HL-60/S4 treated with phorbol 12-myristate 13-acetate at 8.2 ng/mL for 4 days and 3 days (cell line): ENCODE measurements at regions not wholly inside any gene's neighbourhood (a gene's known extent, or its start where the extent isn't known, plus 50 kb on each side); places are given as distances from the start of the nearest gene placed in this dataset.

Source experiments
- in situ Hi-C: fragments of 300-500 bp; cut with MboI; formaldehyde crosslinking; loops from 2 replicates; pipeline ENCODE4 v1.15.0; 2022; ENCODE audit warnings: low sequenced_read_pairs

- in situ Hi-C loops, result no loop called here
Measured at GRCh38 chr15:66899555-66900350, 165.6 kb upstream of the SMAD3 start.

GRCh38 chr15:66900586-66901310 lies 164.7 kb upstream of the SMAD3 start:
- in situ Hi-C loops, result no loop called here

- in situ Hi-C loops, result no loop called here
Measured at GRCh38 chr15:66901336-66902100, 163.9 kb upstream of the SMAD3 start.

GRCh38 chr15:66905185-66905584 lies 160.2 kb upstream of the SMAD3 start:
- in situ Hi-C loops, result no loop called here

GRCh38 chr15:66905954-66906353 lies 159.4 kb upstream of the SMAD3 start:
- in situ Hi-C loops, result no loop called here

- in situ Hi-C loops, result no loop called here
Measured at GRCh38 chr15:66906668-66907614, 158.5 kb upstream of the SMAD3 start.

- in situ Hi-C loops, result no loop called here
Measured at GRCh38 chr15:66907826-66908743, 157.3 kb upstream of the SMAD3 start.

- in situ Hi-C loops, result no loop called here
Measured at GRCh38 chr15:66908744-66909095, 156.7 kb upstream of the SMAD3 start.

GRCh38 chr15:66909381-66909890 lies 156.0 kb upstream of the SMAD3 start:
- in situ Hi-C loops, result no loop called here

- in situ Hi-C loops, result no loop called here
Measured at GRCh38 chr15:66911131-66911700, 154.2 kb upstream of the SMAD3 start.

GRCh38 chr15:66912001-66912400 lies 153.4 kb upstream of the SMAD3 start:
- in situ Hi-C loops, result no loop called here

GRCh38 chr15:66912441-66912840 lies 153.0 kb upstream of the SMAD3 start:
- in situ Hi-C loops, result no loop called here

GRCh38 chr15:66917904-66918448 lies 147.4 kb upstream of the SMAD3 start:
- in situ Hi-C loops, result no loop called here

GRCh38 chr15:66919421-66919820 lies 146.0 kb upstream of the SMAD3 start:
- in situ Hi-C loops, result no loop called here

GRCh38 chr15:66921319-66921915 lies 144.0 kb upstream of the SMAD3 start:
- in situ Hi-C loops, result no loop called here

GRCh38 chr15:66922608-66923007 lies 142.8 kb upstream of the SMAD3 start:
- in situ Hi-C loops, result no loop called here

- in situ Hi-C loops, result no loop called here
Measured at GRCh38 chr15:66923438-66923881, 141.9 kb upstream of the SMAD3 start.

GRCh38 chr15:66924889-66925288 lies 140.5 kb upstream of the SMAD3 start:
- in situ Hi-C loops, result loop anchor here (25.0 kb wide), 1 partner anchor 512 kb away; no protein-coding TSS in a partner anchor
